ENCODE measurements at regions not wholly inside any gene's neighbourhood (a gene's known extent, or its start where the extent isn't known, plus 50 kb on each side); places are given as distances from the start of the nearest gene placed in this dataset.

DNA sequence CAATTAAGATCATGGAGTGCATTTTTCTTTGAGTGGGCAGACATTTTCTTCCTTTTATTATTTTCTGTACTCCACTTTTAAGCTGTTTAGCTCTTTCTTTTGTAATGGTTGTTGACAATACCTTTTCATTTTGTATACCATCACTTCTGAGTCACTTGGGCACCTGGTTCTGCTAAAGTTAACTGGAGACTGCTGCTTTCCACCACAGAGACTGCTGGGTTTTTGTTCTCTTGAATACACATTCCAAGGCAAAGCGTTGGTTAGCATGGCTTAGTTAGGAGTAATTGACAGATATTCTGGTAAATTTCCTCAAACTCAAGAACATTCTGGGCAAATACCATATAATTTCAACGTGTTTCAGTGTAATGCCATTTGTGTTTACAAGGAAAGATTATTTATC is 541.9 kb upstream of the CELF2 start:
- TF ChIP-seq, protein P1, sequence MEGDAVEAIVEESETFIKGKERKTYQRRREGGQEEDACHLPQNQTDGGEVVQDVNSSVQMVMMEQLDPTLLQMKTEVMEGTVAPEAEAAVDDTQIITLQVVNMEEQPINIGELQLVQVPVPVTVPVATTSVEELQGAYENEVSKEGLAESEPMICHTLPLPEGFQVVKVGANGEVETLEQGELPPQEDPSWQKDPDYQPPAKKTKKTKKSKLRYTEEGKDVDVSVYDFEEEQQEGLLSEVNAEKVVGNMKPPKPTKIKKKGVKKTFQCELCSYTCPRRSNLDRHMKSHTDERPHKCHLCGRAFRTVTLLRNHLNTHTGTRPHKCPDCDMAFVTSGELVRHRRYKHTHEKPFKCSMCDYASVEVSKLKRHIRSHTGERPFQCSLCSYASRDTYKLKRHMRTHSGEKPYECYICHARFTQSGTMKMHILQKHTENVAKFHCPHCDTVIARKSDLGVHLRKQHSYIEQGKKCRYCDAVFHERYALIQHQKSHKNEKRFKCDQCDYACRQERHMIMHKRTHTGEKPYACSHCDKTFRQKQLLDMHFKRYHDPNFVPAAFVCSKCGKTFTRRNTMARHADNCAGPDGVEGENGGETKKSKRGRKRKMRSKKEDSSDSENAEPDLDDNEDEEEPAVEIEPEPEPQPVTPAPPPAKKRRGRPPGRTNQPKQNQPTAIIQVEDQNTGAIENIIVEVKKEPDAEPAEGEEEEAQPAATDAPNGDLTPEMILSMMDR (IDR thresholded peaks at IDR 0.05 in 2 of 3, conservative IDR thresholded peaks at IDR 0.05 in 1 of 3; ENCODE audit: control insufficient read depth in 2 of 3, extremely low read depth in 1 of 3, insufficient read depth in 1 of 3, low read depth in 3 of 3, low read length in 3 of 3) = no peak
- no peak for TF ChIP-seq POLR2AphosphoS5 (IDR thresholded peaks at IDR 0.05; ENCODE audit: low read length)
- TF ChIP-seq, protein P2, sequence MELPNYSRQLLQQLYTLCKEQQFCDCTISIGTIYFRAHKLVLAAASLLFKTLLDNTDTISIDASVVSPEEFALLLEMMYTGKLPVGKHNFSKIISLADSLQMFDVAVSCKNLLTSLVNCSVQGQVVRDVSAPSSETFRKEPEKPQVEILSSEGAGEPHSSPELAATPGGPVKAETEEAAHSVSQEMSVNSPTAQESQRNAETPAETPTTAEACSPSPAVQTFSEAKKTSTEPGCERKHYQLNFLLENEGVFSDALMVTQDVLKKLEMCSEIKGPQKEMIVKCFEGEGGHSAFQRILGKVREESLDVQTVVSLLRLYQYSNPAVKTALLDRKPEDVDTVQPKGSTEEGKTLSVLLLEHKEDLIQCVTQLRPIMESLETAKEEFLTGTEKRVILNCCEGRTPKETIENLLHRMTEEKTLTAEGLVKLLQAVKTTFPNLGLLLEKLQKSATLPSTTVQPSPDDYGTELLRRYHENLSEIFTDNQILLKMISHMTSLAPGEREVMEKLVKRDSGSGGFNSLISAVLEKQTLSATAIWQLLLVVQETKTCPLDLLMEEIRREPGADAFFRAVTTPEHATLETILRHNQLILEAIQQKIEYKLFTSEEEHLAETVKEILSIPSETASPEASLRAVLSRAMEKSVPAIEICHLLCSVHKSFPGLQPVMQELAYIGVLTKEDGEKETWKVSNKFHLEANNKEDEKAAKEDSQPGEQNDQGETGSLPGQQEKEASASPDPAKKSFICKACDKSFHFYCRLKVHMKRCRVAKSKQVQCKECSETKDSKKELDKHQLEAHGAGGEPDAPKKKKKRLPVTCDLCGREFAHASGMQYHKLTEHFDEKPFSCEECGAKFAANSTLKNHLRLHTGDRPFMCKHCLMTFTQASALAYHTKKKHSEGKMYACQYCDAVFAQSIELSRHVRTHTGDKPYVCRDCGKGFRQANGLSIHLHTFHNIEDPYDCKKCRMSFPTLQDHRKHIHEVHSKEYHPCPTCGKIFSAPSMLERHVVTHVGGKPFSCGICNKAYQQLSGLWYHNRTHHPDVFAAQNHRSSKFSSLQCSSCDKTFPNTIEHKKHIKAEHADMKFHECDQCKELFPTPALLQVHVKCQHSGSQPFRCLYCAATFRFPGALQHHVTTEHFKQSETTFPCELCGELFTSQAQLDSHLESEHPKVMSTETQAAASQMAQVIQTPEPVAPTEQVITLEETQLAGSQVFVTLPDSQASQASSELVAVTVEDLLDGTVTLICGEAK (IDR thresholded peaks at IDR 0.05; ENCODE audit: borderline replicate concordance) = no peak
- TF ChIP-seq TCF3 (IDR thresholded peaks at IDR 0.05; ENCODE audit: borderline replicate concordance, insufficient read depth, low read depth, low read length) = no peak
